ENCODE measurements at regions not wholly inside any gene's neighbourhood (a gene's known extent, or its start where the extent isn't known, plus 50 kb on each side); places are given as distances from the start of the nearest gene placed in this dataset.
"Not testable (repeated sequence)": the region's sequence is repeated elsewhere in the genome, so short reads cannot be mapped to it uniquely, and the experiment has no call there.

- no peak for DNase-seq (ENCODE audit: low read depth)
- no peak for TF ChIP-seq CTCF (IDR thresholded peaks at IDR 0.05; ENCODE audit: low read depth, low read length, missing control alignments)
- H3K4me3 ChIP-seq (ENCODE audit: low read depth, low read length), result no peak overlapping the region
Observed at GRCh38 chr16:14015948-14016347, 55.2 kb upstream of the MRTFB start.

GRCh38 chr16:14016362-14016761 is 54.8 kb upstream of the MRTFB start:
- DNase-seq (ENCODE audit: low read depth); H3K4me3 ChIP-seq (ENCODE audit: low read depth, low read length): not testable (repeated sequence)

- no peak for TF ChIP-seq CTCF (IDR thresholded peaks at IDR 0.05; ENCODE audit: low read depth, low read length, missing control alignments)
- no peak for DNase-seq (ENCODE audit: low read depth)
- no peak overlapping the region for H3K4me3 ChIP-seq (ENCODE audit: low read depth, low read length)
Observed at GRCh38 chr16:14017886-14018285, 53.2 kb upstream of the MRTFB start.

GRCh38 chr16:14018851-14019250 is 52.3 kb upstream of the MRTFB start:
- no peak overlapping the region for H3K4me3 ChIP-seq (ENCODE audit: low read depth, low read length)
- no peak for DNase-seq (ENCODE audit: low read depth)
- TF ChIP-seq CTCF (IDR thresholded peaks at IDR 0.05; ENCODE audit: low read depth, low read length, missing control alignments), result no peak

- no peak for DNase-seq (ENCODE audit: low read depth)
- no peak overlapping the region for H3K4me3 ChIP-seq (ENCODE audit: low read depth, low read length)
- no peak for TF ChIP-seq CTCF (IDR thresholded peaks at IDR 0.05; ENCODE audit: low read depth, low read length, missing control alignments)
Observed at GRCh38 chr16:14020141-14020540, 51.0 kb upstream of the MRTFB start.

Measured in GM12864 (cell line).